IMR-90 (cell line): ENCODE measurements at regions not wholly inside any gene's neighbourhood (a gene's known extent, or its start where the extent isn't known, plus 50 kb on each side); places are given as distances from the start of the nearest gene placed in this dataset.

Experiments
- ATAC-seq: fragments of 200-7000 bp; cut with Tn5 transposase; 2 replicates; pipeline ENCODE4 v1.9.1; 2020; ENCODE audit warnings: low read depth, mild to moderate bottlenecking, moderate library complexity
- BruUV-seq: library from RNA; stranded (reverse); fragments of 400-500 nt; replicated peaks from 2 replicates; lab custom pipeline; 2021; lab: Mats Ljungman, UMichigan
- CTCF ChIA-PET: fragments of 300-600 bp; formaldehyde crosslinking; extraction: SDS; loops from one replicate; lab custom pipeline; 2021; ENCODE audit warnings: antibody characterized with exemption; lab: Yijun Ruan, JAX
- POLR2A ChIA-PET: fragments of 300-600 bp; sonication (Branson Sonifier 250); formaldehyde crosslinking; loops from one replicate; lab custom pipeline; 2022; ENCODE audit warnings: antibody characterized with exemption; ENCODE audit not compliant: unreplicated experiment; lab: Charles Lee
- DNase-seq: peaks from one replicate; pipeline ENCODE4 v3.0.0; 2013
- H2AFZ ChIP-seq: replicated peaks from 2 replicates; pipeline ENCODE3; 2013; ENCODE audit warnings: low read length, mild to moderate bottlenecking; ENCODE audit not compliant: poor library complexity
- H2AK5ac ChIP-seq: 2 replicates; pipeline ENCODE4 v1.6.1; 2013; ENCODE audit warnings: low read depth, low read length, inconsistent platforms
- H2AK9ac ChIP-seq: replicated peaks from 2 replicates; pipeline ENCODE3; 2013; ENCODE audit warnings: mild to moderate bottlenecking, low read depth, low read length, moderate library complexity; ENCODE audit not compliant: poor library complexity
- H2BK120ac ChIP-seq: 2 replicates; pipeline ENCODE4 v1.6.1; 2013; ENCODE audit warnings: low read depth, low read length, inconsistent platforms
- H2BK15ac ChIP-seq: 3 replicates; pipeline ENCODE4 v1.6.1; 2013; ENCODE audit warnings: low read depth, low read length, inconsistent platforms
- H2BK20ac ChIP-seq: 2 replicates; pipeline ENCODE4 v1.6.1; 2013; ENCODE audit warnings: low read depth, mild to moderate bottlenecking, inconsistent platforms, low read length, moderate library complexity
- H2BK5ac ChIP-seq: 2 replicates; pipeline ENCODE4 v1.6.1; 2013; ENCODE audit warnings: mild to moderate bottlenecking, low read depth, low read length, inconsistent platforms; ENCODE audit not compliant: poor library complexity, severe bottlenecking
- H3K14ac ChIP-seq: replicated peaks from 2 replicates; pipeline ENCODE4 v1.6.1; 2013; ENCODE audit warnings: low read depth, low read length, inconsistent platforms
- H3K18ac ChIP-seq: 2 replicates; pipeline ENCODE4 v1.6.1; 2013; ENCODE audit warnings: low read depth, low read length, control low read depth
- H3K23ac ChIP-seq: 2 replicates; pipeline ENCODE4 v1.6.1; 2013; ENCODE audit warnings: low read depth, low read length, inconsistent platforms
- H3K27ac ChIP-seq: 2 replicates; pipeline ENCODE4 v1.5.1; 2013; ENCODE audit warnings: mild to moderate bottlenecking, control low read depth, low read length; ENCODE audit not compliant: insufficient read depth
- H3K27me3 ChIP-seq: 2 replicates; pipeline ENCODE4 v1.6.1; 2013; ENCODE audit warnings: low read length; ENCODE audit not compliant: control insufficient read depth, insufficient read depth
- H3K36me3 ChIP-seq: 2 replicates; pipeline ENCODE4 v1.6.1; 2013; ENCODE audit warnings: low read length, mixed read lengths; ENCODE audit not compliant: control insufficient read depth, insufficient read depth
- H3K4ac ChIP-seq: 2 replicates; pipeline ENCODE4 v1.6.1; 2013; ENCODE audit warnings: low read depth, low read length, inconsistent platforms
- H3K4me1 ChIP-seq: 2 replicates; pipeline ENCODE4 v1.6.1; 2013; ENCODE audit warnings: low read length, mixed read lengths; ENCODE audit not compliant: control insufficient read depth, insufficient read depth
- H3K4me2 ChIP-seq: 2 replicates; pipeline ENCODE4 v1.6.1; 2013; ENCODE audit warnings: low read depth, mild to moderate bottlenecking, control low read depth, low read length, moderate library complexity
- H3K4me3 ChIP-seq: 2 replicates; pipeline ENCODE4 v1.5.1; 2013; ENCODE audit warnings: low read depth, mild to moderate bottlenecking, control low read depth, low read length, moderate library complexity; ENCODE audit not compliant: insufficient read depth
- H3K56ac ChIP-seq: 2 replicates; pipeline ENCODE4 v1.6.1; 2013; ENCODE audit warnings: low read length, inconsistent platforms; ENCODE audit not compliant: insufficient read depth; ENCODE audit errors: extremely low read depth
- H3K79me1 ChIP-seq, 2 experiments: 2 replicates each; pipeline ENCODE4 v1.6.1; 2013; ENCODE audit warnings: low read length in 2 of 2, inconsistent platforms in 1 of 2, low read depth in 1 of 2
- H3K9ac ChIP-seq: 2 replicates; pipeline ENCODE4 v1.6.1; 2013; ENCODE audit warnings: low read depth, low read length, control low read depth
- H3K9me1 ChIP-seq: 2 replicates; pipeline ENCODE4 v1.6.1; 2013; ENCODE audit warnings: low read length, inconsistent platforms; ENCODE audit not compliant: insufficient read depth
- H3K9me3 ChIP-seq: 2 replicates; pipeline ENCODE4 v1.6.1; 2013; ENCODE audit warnings: low read length; ENCODE audit not compliant: control insufficient read depth, insufficient read depth
- H4K20me1 ChIP-seq: 2 replicates; pipeline ENCODE4 v1.6.1; 2013; ENCODE audit warnings: low read length, inconsistent platforms; ENCODE audit not compliant: insufficient read depth
- H4K5ac ChIP-seq: 2 replicates; pipeline ENCODE4 v1.6.1; 2013; ENCODE audit warnings: mild to moderate bottlenecking, low read depth, low read length, control low read depth
- H4K8ac ChIP-seq, 2 experiments: 2 replicates each; pipeline ENCODE4 v1.6.1; 2013; ENCODE audit warnings: low read depth in 2 of 2, low read length in 2 of 2, control low read depth in 1 of 2, inconsistent platforms in 1 of 2
- H4K91ac ChIP-seq: 2 replicates; pipeline ENCODE4 v1.6.1; 2013; ENCODE audit warnings: low read depth, low read length, inconsistent platforms; ENCODE audit not compliant: insufficient read depth
- BHLHE40 ChIP-seq: fragments of 150-350 bp; IDR thresholded peaks from 2 replicates; pipeline ENCODE4 v1.6.1; 2016; ENCODE audit warnings: mild to moderate bottlenecking, low read depth, low read length
- CEBPB ChIP-seq: IDR thresholded peaks from 2 replicates; pipeline ENCODE4 v1.6.1; 2012; ENCODE audit warnings: low read depth, low read length, improper control_type of control experiment
- CHD1 ChIP-seq: IDR thresholded peaks from 2 replicates; pipeline ENCODE4 v1.6.1; 2012; ENCODE audit warnings: low read depth, low read length, improper control_type of control experiment
- FOS ChIP-seq: fragments of 150-350 bp; IDR thresholded peaks from 2 replicates; pipeline ENCODE4 v1.6.1; 2016; ENCODE audit warnings: low read depth, low read length
- MAFK ChIP-seq: IDR thresholded peaks from 2 replicates; pipeline ENCODE4 v1.6.1; 2012; ENCODE audit warnings: low read depth, low read length, improper control_type of control experiment
- MAZ ChIP-seq: IDR thresholded peaks from 2 replicates; pipeline ENCODE4 v1.6.1; 2012; ENCODE audit warnings: low read depth, mild to moderate bottlenecking, low read length, improper control_type of control experiment, moderate library complexity, borderline replicate concordance
- MXI1 ChIP-seq: IDR thresholded peaks from 2 replicates; pipeline ENCODE4 v1.6.1; 2012; ENCODE audit warnings: low read depth, mild to moderate bottlenecking, low read length, moderate library complexity, borderline replicate concordance
- NFE2L2 ChIP-seq: fragments of 150-350 bp; IDR thresholded peaks from 2 replicates; pipeline ENCODE4 v1.6.1; 2016; ENCODE audit warnings: low read depth, mild to moderate bottlenecking, low read length
- POLR2A ChIP-seq: IDR thresholded peaks from 2 replicates; pipeline ENCODE4 v1.6.1; 2012; ENCODE audit warnings: mild to moderate bottlenecking, low read depth, low read length
- RAD21 ChIP-seq: IDR thresholded peaks from 2 replicates; pipeline ENCODE4 v1.6.1; 2012; ENCODE audit warnings: low read length, improper control_type of control experiment
- RCOR1 ChIP-seq: IDR thresholded peaks from 2 replicates; pipeline ENCODE4 v1.6.1; 2012; ENCODE audit warnings: mild to moderate bottlenecking, low read length, improper control_type of control experiment; ENCODE audit not compliant: insufficient replicate concordance
- RFX5 ChIP-seq: IDR thresholded peaks from 2 replicates; pipeline ENCODE4 v1.8.0; 2012; ENCODE audit warnings: low read depth, mild to moderate bottlenecking, low read length, moderate library complexity
- SMC3 ChIP-seq: fragments of 150-350 bp; IDR thresholded peaks from 2 replicates; pipeline ENCODE4 v1.6.1; 2016; ENCODE audit warnings: low read depth, mild to moderate bottlenecking, antibody characterized with exemption, low read length, moderate library complexity
- dilution Hi-C: fragments of 300-500 bp; cut with HindIII; formaldehyde crosslinking; loops from one replicate; pipeline ENCODE4 v1.14.3; 2018; ENCODE audit warnings: low sequenced_read_pairs; ENCODE audit not compliant: unreplicated experiment
- in situ Hi-C: fragments of 300-500 bp; cut with MboI; formaldehyde crosslinking; loops from 3 replicates; pipeline ENCODE4 v1.14.3; 2019; ENCODE audit warnings: low sequenced_read_pairs, inconsistent platforms, mixed read lengths
- intact Hi-C: fragments of 100-400 bp; cut with micrococcal nuclease; formaldehyde crosslinking; loops from 2 replicates; pipeline ENCODE4 v1.10.0; 2022
- TF ChIP-seq, protein P1 (sequence below): conservative IDR thresholded peaks from 2 replicates; pipeline ENCODE4 v1.5.1; 2012; ENCODE audit warnings: mild to moderate bottlenecking, low read depth, low read length, improper control_type of control experiment
- TF ChIP-seq, protein P2 (sequence below): fragments of 150-350 bp; IDR thresholded peaks from 2 replicates; pipeline ENCODE4 v1.6.1; 2016; ENCODE audit warnings: low read depth, mild to moderate bottlenecking, low read length, moderate library complexity, borderline replicate concordance
- TF ChIP-seq, protein P3 (sequence below): fragments of 150-350 bp; IDR thresholded peaks from 2 replicates; pipeline ENCODE4 v1.6.1; 2017; ENCODE audit warnings: mild to moderate bottlenecking, antibody characterized with exemption, low read length, low read depth

DNA sequence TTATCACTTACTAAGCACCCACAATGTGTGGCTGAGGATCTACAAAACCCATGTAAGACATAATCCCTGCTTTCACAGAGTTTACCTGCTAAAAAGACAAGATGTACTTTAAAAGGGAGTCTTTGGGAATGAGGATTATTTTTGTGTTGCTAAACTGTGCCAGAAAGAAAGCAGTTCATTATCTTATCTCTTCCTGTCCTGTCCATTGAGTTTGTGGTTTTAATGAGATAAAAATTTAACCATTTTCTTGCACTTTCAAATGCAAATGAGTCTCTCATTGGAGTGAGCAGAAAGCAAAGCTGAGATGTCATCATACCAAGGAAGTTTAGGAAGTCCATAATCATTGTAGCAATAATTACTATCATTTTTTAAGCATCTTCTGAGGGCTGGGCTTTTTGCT lies 231.2 kb upstream of the ADAMTS9 start:
- no peak overlapping the region for H2BK20ac ChIP-seq
- no peaks in the 10 kb centered on the region for H4K20me1 ChIP-seq
- H4K91ac ChIP-seq = no peak overlapping the region
- H3K9ac ChIP-seq = no peak overlapping the region
- H3K27ac ChIP-seq = no peak overlapping the region
- DNase-seq (no peak), ATAC-seq (no peak)
- no peak overlapping the region for H3K4me2 ChIP-seq
- in situ Hi-C loops (no loop called here), dilution Hi-C loops (no loop called here), intact Hi-C loops (no loop called here)
- no peak for TF ChIP-seq BHLHE40
- no peak for TF ChIP-seq MAFK
- TF ChIP-seq MXI1 = no peak
- TF ChIP-seq, protein P1, sequence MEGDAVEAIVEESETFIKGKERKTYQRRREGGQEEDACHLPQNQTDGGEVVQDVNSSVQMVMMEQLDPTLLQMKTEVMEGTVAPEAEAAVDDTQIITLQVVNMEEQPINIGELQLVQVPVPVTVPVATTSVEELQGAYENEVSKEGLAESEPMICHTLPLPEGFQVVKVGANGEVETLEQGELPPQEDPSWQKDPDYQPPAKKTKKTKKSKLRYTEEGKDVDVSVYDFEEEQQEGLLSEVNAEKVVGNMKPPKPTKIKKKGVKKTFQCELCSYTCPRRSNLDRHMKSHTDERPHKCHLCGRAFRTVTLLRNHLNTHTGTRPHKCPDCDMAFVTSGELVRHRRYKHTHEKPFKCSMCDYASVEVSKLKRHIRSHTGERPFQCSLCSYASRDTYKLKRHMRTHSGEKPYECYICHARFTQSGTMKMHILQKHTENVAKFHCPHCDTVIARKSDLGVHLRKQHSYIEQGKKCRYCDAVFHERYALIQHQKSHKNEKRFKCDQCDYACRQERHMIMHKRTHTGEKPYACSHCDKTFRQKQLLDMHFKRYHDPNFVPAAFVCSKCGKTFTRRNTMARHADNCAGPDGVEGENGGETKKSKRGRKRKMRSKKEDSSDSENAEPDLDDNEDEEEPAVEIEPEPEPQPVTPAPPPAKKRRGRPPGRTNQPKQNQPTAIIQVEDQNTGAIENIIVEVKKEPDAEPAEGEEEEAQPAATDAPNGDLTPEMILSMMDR = no peak
- no peak for TF ChIP-seq CHD1
- TF ChIP-seq, protein P2, sequence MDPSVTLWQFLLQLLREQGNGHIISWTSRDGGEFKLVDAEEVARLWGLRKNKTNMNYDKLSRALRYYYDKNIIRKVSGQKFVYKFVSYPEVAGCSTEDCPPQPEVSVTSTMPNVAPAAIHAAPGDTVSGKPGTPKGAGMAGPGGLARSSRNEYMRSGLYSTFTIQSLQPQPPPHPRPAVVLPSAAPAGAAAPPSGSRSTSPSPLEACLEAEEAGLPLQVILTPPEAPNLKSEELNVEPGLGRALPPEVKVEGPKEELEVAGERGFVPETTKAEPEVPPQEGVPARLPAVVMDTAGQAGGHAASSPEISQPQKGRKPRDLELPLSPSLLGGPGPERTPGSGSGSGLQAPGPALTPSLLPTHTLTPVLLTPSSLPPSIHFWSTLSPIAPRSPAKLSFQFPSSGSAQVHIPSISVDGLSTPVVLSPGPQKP = no peak
- TF ChIP-seq RAD21 = no peak
- TF ChIP-seq RFX5 = no peak
- no peak for TF ChIP-seq RCOR1
- TF ChIP-seq FOS = no peak
- no peak for TF ChIP-seq POLR2A
- TF ChIP-seq MAZ = no peak
- no peak for TF ChIP-seq CEBPB
- TF ChIP-seq, protein P3, sequence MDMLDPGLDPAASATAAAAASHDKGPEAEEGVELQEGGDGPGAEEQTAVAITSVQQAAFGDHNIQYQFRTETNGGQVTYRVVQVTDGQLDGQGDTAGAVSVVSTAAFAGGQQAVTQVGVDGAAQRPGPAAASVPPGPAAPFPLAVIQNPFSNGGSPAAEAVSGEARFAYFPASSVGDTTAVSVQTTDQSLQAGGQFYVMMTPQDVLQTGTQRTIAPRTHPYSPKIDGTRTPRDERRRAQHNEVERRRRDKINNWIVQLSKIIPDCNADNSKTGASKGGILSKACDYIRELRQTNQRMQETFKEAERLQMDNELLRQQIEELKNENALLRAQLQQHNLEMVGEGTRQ = no peak
- TF ChIP-seq NFE2L2 = no peak
- no peak for TF ChIP-seq SMC3
- POLR2A ChIA-PET = no interaction called here
- no peak overlapping the region for H4K5ac ChIP-seq
- H3K23ac ChIP-seq = no peak overlapping the region
- H3K9me3 ChIP-seq = no peaks in the 10 kb centered on the region
- H3K56ac ChIP-seq = no peak overlapping the region
- no peaks in the 10 kb centered on the region for H3K79me1 ChIP-seq
- no peak overlapping the region for H3K14ac ChIP-seq
- no peak overlapping the region for H3K4me3 ChIP-seq
- H3K27me3 ChIP-seq = no peaks in the 10 kb centered on the region
- CTCF ChIA-PET = no interaction called here
- no peak overlapping the region for H4K8ac ChIP-seq
- H2AK9ac ChIP-seq = no peak overlapping the region
- no peak overlapping the region for H3K18ac ChIP-seq
- BruUV-seq = no TSS peak
- H2BK5ac ChIP-seq = no peak overlapping the region
- H2BK120ac ChIP-seq = no peak overlapping the region
- no peaks in the 10 kb centered on the region for H3K9me1 ChIP-seq
- no peaks in the 10 kb centered on the region for H3K36me3 ChIP-seq
- no peak overlapping the region for H2BK15ac ChIP-seq
- H2AFZ ChIP-seq = no peak overlapping the region
- H2AK5ac ChIP-seq = no peak overlapping the region
- H3K4ac ChIP-seq = no peak overlapping the region
- no peaks in the 10 kb centered on the region for H3K4me1 ChIP-seq
